CD14-positive monocyte (primary cell): ENCODE measurements at regions not wholly inside any gene's neighbourhood (a gene's known extent, or its start where the extent isn't known, plus 50 kb on each side); places are given as distances from the start of the nearest gene placed in this dataset.

Experiments
- DNase-seq, 3 donors: peaks; one replicate each; pipeline ENCODE4 v3.0.0-alpha.2; 2011 to 2022
- H2AFZ ChIP-seq: 2 replicates; pipeline ENCODE4 v1.6.0; 2012; ENCODE audit warnings: mild to moderate bottlenecking, low read depth, low read length, inconsistent platforms; ENCODE audit not compliant: insufficient read depth, poor library complexity, severe bottlenecking
- H3K27ac ChIP-seq, 2 donors: 1 replicate in 1 of 2; 2 replicates in 1 of 2; pipeline ENCODE4 v1.5.1; 2012 to 2013; ENCODE audit warnings: low read length in 2 of 2, control low read depth in 1 of 2, inconsistent platforms in 1 of 2, low read depth in 1 of 2, mild to moderate bottlenecking in 1 of 2
- H3K27me3 ChIP-seq, 2 donors: one replicate each; pipeline versions ENCODE4 v1.6.0 to v1.6.1; 2011 to 2013; ENCODE audit warnings: low read length in 2 of 2; ENCODE audit not compliant: control insufficient read depth in 2 of 2, insufficient read depth in 2 of 2
- H3K36me3 ChIP-seq, 2 donors: replicated peaks in 1 of 2; 1 replicate in 1 of 2; 2 replicates in 1 of 2; pipeline versions ENCODE4 v1.5.1 to v1.6.1; 2012 to 2013; ENCODE audit warnings: low read length in 2 of 2, control low read depth in 1 of 2, inconsistent platforms in 1 of 2, mild to moderate bottlenecking in 1 of 2; ENCODE audit not compliant: insufficient read depth in 2 of 2, control insufficient read depth in 1 of 2
- H3K4me1 ChIP-seq, 2 donors: 1 replicate in 1 of 2; 2 replicates in 1 of 2; pipeline versions ENCODE4 v1.5.1 to v1.6.1; 2012 to 2013; ENCODE audit warnings: low read length in 2 of 2, control low read depth in 1 of 2, inconsistent platforms in 1 of 2, mild to moderate bottlenecking in 1 of 2, moderate library complexity in 1 of 2; ENCODE audit not compliant: insufficient read depth in 2 of 2, control insufficient read depth in 1 of 2
- H3K4me2 ChIP-seq: replicated peaks from 2 replicates; pipeline ENCODE3; 2012; ENCODE audit warnings: low read length, moderate library complexity, mild to moderate bottlenecking; ENCODE audit not compliant: poor library complexity, severe bottlenecking; ENCODE audit errors: extremely low read depth
- H3K4me3 ChIP-seq, 3 experiments: fragments of 200-600 bp in 1 of 3; sonication (generic) in 1 of 3; replicated peaks in 1 of 3; 1 replicate in 2 of 3; 2 replicates in 1 of 3; pipeline ENCODE4 v1.5.1; 2011 to 2013; ENCODE audit warnings: low read length in 3 of 3, mild to moderate bottlenecking in 3 of 3, control low read depth in 2 of 3, low read depth in 2 of 3, inconsistent platforms in 1 of 3, moderate library complexity in 1 of 3
- H3K79me2 ChIP-seq: 2 replicates; pipeline ENCODE4 v1.6.0; 2012; ENCODE audit warnings: mild to moderate bottlenecking, control low read depth, inconsistent platforms, low read length, moderate library complexity; ENCODE audit not compliant: insufficient read depth
- H3K9ac ChIP-seq: 2 replicates; pipeline ENCODE4 v1.6.0; 2017; ENCODE audit warnings: low read length, mild to moderate bottlenecking; ENCODE audit not compliant: insufficient read depth, poor library complexity, severe bottlenecking
- H3K9me3 ChIP-seq, 2 donors: replicated peaks in 1 of 2; 1 replicate in 1 of 2; 2 replicates in 1 of 2; pipeline versions ENCODE4 v1.5.1 to v1.6.1; 2012 to 2013; ENCODE audit warnings: low read length in 2 of 2, control low read depth in 1 of 2; ENCODE audit not compliant: control insufficient read depth in 1 of 2, insufficient read depth in 1 of 2
- H4K20me1 ChIP-seq: 2 replicates; pipeline ENCODE4 v1.6.0; 2012; ENCODE audit warnings: mild to moderate bottlenecking, low read length, control low read depth, moderate library complexity; ENCODE audit not compliant: insufficient read depth
- H3K27ac Mint-ChIP-seq, 7 donors: one replicate each; pipeline ENCODE4 v1.8.0; 2020; ENCODE audit warnings: mild to moderate bottlenecking in 7 of 7, mixed read lengths in 7 of 7, moderate library complexity in 6 of 7, inconsistent platforms in 2 of 7
- H3K27me3 Mint-ChIP-seq, 3 donors: one replicate each; pipeline ENCODE4 v1.8.0; 2021 to 2022; ENCODE audit warnings: low read depth in 3 of 3, mild to moderate bottlenecking in 3 of 3, mixed read lengths in 3 of 3, moderate library complexity in 3 of 3, inconsistent platforms in 1 of 3
- H3K36me3 Mint-ChIP-seq, 2 donors: one replicate each; pipeline ENCODE4 v1.8.0; 2020; ENCODE audit warnings: mixed read lengths in 2 of 2, inconsistent platforms in 1 of 2, mild to moderate bottlenecking in 1 of 2
- H3K4me1 Mint-ChIP-seq: one replicate; pipeline ENCODE4 v1.8.0; 2020; ENCODE audit warnings: mild to moderate bottlenecking, mixed read lengths
- H3K4me3 Mint-ChIP-seq, 2 donors: one replicate each; pipeline ENCODE4 v1.8.0; 2020; ENCODE audit warnings: mild to moderate bottlenecking in 2 of 2, mixed read lengths in 2 of 2, moderate library complexity in 1 of 2
- H3K9me3 Mint-ChIP-seq, 7 donors: one replicate each; pipeline ENCODE4 v1.8.0; 2020 to 2022; ENCODE audit warnings: mixed read lengths in 7 of 7, mild to moderate bottlenecking in 6 of 7, moderate library complexity in 6 of 7, inconsistent platforms in 2 of 7
- WGBS: methylation state at CpG from one replicate; pipeline ENCODE4 v1.1.5; 2013; ENCODE audit warnings: missing lambda C conversion rate; ENCODE audit not compliant: insufficient coverage; 5-methylcytosine and 5-hydroxymethylcytosine counted together
- intact Hi-C, 2 donors: fragments of 100-400 bp; cut with micrococcal nuclease; formaldehyde crosslinking; loops; one replicate each; pipeline versions ENCODE4 v1.15.0 to v1.15.1; 2023
- TF ChIP-seq, protein P1 (sequence below): fragments of 200-600 bp; IDR thresholded peaks from one replicate; pipeline ENCODE4 v1.8.0; 2022; ENCODE audit warnings: antibody characterized with exemption, mild to moderate bottlenecking

DNA sequence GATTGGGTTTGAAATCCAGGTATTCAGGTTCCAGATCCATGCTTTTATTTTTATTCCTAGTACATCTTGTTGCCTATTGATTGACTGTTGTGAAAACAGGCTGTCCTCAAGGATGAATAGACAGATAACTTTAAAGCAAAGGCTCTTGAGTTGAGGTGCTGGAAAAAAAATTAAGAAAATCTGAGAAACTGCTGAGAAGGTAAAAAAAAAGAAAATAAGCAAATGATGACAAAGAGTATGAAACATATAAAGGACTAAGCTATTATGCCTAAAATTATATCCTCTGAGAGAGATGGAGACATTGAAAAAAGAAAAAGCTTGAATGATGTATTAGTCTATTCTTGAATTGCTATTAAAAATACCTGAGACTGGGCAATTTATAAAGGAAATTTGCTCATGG, 392.3 kb upstream of the RGS17 start:
- Histone ChIP-seq H3K79me2 (no peaks in the 10 kb centered on the region), H3K9me3 (peaks cover 5 to 9% of the 10 kb centered on the region in 2 donors), H3K9ac (no peak overlapping the region), H3K4me2 (no peak overlapping the region), H2AFZ (no peak overlapping the region), H3K4me1 (no peaks in the 10 kb centered on the region), H4K20me1 (no peaks in the 10 kb centered on the region), H3K27ac (no peak overlapping the region), H3K36me3 (no peaks in the 10 kb centered on the region), H3K4me3 (no peak overlapping the region), H3K27me3 (no peaks in the 10 kb centered on the region)
- H3K9me3 Mint-ChIP-seq: peaks cover 3 to 12% (median 8%) of the 10 kb centered on the region in 7 donors
- peaks cover 0 to 2% (median 0%) of the 10 kb centered on the region in 3 donors for H3K27me3 Mint-ChIP-seq
- no peaks in the 10 kb centered on the region for H3K36me3 Mint-ChIP-seq
- no peaks in the 10 kb centered on the region for H3K4me1 Mint-ChIP-seq
- H3K4me3 Mint-ChIP-seq: no peak overlapping the region
- no peak overlapping the region for H3K27ac Mint-ChIP-seq
- TF ChIP-seq, protein P1, sequence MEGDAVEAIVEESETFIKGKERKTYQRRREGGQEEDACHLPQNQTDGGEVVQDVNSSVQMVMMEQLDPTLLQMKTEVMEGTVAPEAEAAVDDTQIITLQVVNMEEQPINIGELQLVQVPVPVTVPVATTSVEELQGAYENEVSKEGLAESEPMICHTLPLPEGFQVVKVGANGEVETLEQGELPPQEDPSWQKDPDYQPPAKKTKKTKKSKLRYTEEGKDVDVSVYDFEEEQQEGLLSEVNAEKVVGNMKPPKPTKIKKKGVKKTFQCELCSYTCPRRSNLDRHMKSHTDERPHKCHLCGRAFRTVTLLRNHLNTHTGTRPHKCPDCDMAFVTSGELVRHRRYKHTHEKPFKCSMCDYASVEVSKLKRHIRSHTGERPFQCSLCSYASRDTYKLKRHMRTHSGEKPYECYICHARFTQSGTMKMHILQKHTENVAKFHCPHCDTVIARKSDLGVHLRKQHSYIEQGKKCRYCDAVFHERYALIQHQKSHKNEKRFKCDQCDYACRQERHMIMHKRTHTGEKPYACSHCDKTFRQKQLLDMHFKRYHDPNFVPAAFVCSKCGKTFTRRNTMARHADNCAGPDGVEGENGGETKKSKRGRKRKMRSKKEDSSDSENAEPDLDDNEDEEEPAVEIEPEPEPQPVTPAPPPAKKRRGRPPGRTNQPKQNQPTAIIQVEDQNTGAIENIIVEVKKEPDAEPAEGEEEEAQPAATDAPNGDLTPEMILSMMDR: no peak
- intact Hi-C loops: no loop called here
- no peak for DNase-seq

DNA sequence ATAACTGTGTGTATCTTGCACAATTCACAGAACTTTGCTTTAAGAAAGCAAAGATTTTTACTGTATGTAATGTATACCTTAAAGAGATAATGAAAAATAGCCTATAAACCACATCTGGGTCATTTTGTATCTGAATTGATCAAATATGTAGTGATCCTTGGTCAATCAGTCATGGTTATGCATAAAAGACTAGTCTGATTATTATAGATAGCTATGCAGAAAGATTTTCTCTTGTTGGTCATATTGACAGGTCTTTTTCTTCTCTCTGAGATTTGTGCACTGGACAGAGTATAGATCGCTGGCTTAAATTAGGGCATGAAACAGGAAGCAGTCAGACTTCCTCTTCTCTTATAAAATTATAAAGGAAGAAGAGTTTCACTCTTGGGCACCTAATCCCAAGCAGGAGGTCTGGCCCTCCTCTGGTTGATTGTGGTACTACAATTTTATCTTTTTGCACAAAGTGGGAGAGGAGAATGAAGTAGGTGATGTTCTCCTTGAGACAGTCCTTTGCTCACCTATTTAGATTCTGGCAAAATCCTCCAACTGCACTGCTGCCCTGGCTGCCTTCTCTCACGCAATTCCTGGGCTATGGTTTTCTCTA, 380.9 kb upstream of the RGS17 start:
- no peaks in the 10 kb centered on the region for H3K36me3 Mint-ChIP-seq
- Histone ChIP-seq H3K27ac (no peak overlapping the region), H3K4me2 (no peak overlapping the region), H3K9me3 (no peaks in the 10 kb centered on the region), H3K4me1 (no peaks in the 10 kb centered on the region), H3K36me3 (no peaks in the 10 kb centered on the region), H3K9ac (no peak overlapping the region), H3K27me3 (no peaks in the 10 kb centered on the region), H4K20me1 (no peaks in the 10 kb centered on the region), H3K4me3 (no peak overlapping the region), H2AFZ (no peak overlapping the region), H3K79me2 (no peaks in the 10 kb centered on the region)
- peaks cover 3% of the 10 kb centered on the region for H3K4me1 Mint-ChIP-seq
- 44% methylated on average over 1 of the region's 2 CpGs for WGBS
- peak in 2 of 3 donors; percentile 2 to 11 for DNase-seq
- H3K4me3 Mint-ChIP-seq: no peak overlapping the region
- TF ChIP-seq, protein P1: peak; percentile 66
- no peak overlapping the region for H3K27ac Mint-ChIP-seq
- peaks cover 0 to 4% (median 0%) of the 10 kb centered on the region in 7 donors for H3K9me3 Mint-ChIP-seq
- intact Hi-C loops: no loop called here
- no peaks in the 10 kb centered on the region for H3K27me3 Mint-ChIP-seq
